Stimulated activated CD4-positive, alpha-beta T cell treated with anti-CD3 and anti-CD28 coated beads, Interleukin-1b, Interleukin-23, amount 100 ng/mL, for 4 hours (primary cell): ENCODE measurements at regions not wholly inside any gene's neighbourhood (a gene's known extent, or its start where the extent isn't known, plus 50 kb on each side); places are given as distances from the start of the nearest gene placed in this dataset.
"Not testable (repeated sequence)": the region's sequence is repeated elsewhere in the genome, so short reads cannot be mapped to it uniquely, and the experiment has no call there.

Experiments
- DNase-seq, 2 donors: peaks; one replicate each; pipeline ENCODE4 v3.0.0-alpha.2; 2020; ENCODE audit warnings: low read depth in 2 of 2

- DNase-seq: not testable (repeated sequence)
These were observed 503.1 kb upstream of the SOX9 start for GRCh38 chr17:71617767-71618166.

GRCh38 chr17:71625330-71625729 lies 495.5 kb upstream of the SOX9 start:
- DNase-seq: no peak

GRCh38 chr17:71628306-71628705 lies 492.5 kb upstream of the SOX9 start:
- no peak for DNase-seq

- DNase-seq: no peak
These were observed 489.3 kb upstream of the SOX9 start for GRCh38 chr17:71631483-71631882.

- no peak for DNase-seq
These were observed 488.5 kb upstream of the SOX9 start for GRCh38 chr17:71632328-71632727.

GRCh38 chr17:71633391-71633849 lies 487.4 kb upstream of the SOX9 start:
- DNase-seq: no peak

GRCh38 chr17:71634376-71634775 lies 486.4 kb upstream of the SOX9 start:
- DNase-seq: no peak

- no peak for DNase-seq
These were observed 485.6 kb upstream of the SOX9 start for GRCh38 chr17:71635187-71635586.

- no peak for DNase-seq
These were observed 484.2 kb upstream of the SOX9 start for GRCh38 chr17:71636644-71637043.

- DNase-seq: no peak
These were observed 482.2 kb upstream of the SOX9 start for GRCh38 chr17:71638668-71639067.

- DNase-seq: no peak
These were observed 481.0 kb upstream of the SOX9 start for GRCh38 chr17:71639865-71640264.

- DNase-seq: not testable (repeated sequence)
These were observed 473.9 kb upstream of the SOX9 start for GRCh38 chr17:71646890-71647289.

- DNase-seq: not testable (repeated sequence)
These were observed 472.5 kb upstream of the SOX9 start for GRCh38 chr17:71648342-71648741.

GRCh38 chr17:71649941-71650350 lies 470.9 kb upstream of the SOX9 start:
- DNase-seq: no peak

GRCh38 chr17:71655542-71655941 lies 465.3 kb upstream of the SOX9 start:
- no peak for DNase-seq

- DNase-seq: no peak
These were observed 463.6 kb upstream of the SOX9 start for GRCh38 chr17:71656964-71657858.

GRCh38 chr17:71658996-71659395 lies 461.8 kb upstream of the SOX9 start:
- no peak for DNase-seq

GRCh38 chr17:71664861-71665260 lies 456.0 kb upstream of the SOX9 start:
- DNase-seq: no peak

GRCh38 chr17:71666047-71666446 lies 454.8 kb upstream of the SOX9 start:
- DNase-seq: no peak

GRCh38 chr17:71667661-71668060 lies 453.2 kb upstream of the SOX9 start:
- no peak for DNase-seq

- DNase-seq: no peak
These were observed 452.0 kb upstream of the SOX9 start for GRCh38 chr17:71668807-71669206.

GRCh38 chr17:71677439-71677838 lies 443.4 kb upstream of the SOX9 start:
- no peak for DNase-seq

- DNase-seq: no peak
These were observed 441.0 kb upstream of the SOX9 start for GRCh38 chr17:71679832-71680231.
